ENCODE measurements at regions not wholly inside any gene's neighbourhood (a gene's known extent, or its start where the extent isn't known, plus 50 kb on each side); places are given as distances from the start of the nearest gene placed in this dataset.
"Not testable (repeated sequence)": the region's sequence is repeated elsewhere in the genome, so short reads cannot be mapped to it uniquely, and the experiment has no call there.

DNA sequence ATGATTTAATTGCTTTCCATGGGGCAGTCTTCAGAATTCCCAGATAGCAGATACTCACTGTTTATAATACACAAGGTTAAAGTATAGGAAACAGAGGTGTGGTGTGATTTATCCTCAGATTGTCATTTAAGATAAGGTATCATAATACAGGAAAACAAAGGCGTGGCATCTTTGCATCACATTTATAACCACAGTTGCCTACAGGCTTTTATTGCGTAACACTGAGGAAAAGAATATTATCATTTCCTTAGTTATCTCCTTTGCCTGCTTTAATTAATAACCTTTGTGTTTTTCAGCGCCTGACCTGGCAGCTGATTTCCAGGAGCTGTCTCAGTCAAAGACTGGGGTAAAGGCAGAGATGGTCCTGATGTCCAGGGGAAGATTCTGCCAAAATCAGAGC, 68.8 kb downstream of the SSX7 start:
- no peak for DNase-seq (ENCODE audit: low read depth)
- TF ChIP-seq CTCF (conservative IDR thresholded peaks at IDR 0.05; ENCODE audit: control insufficient read depth, insufficient read depth, low read depth, low read length) = no peak

GRCh38 chrX:52577464-52578173, 60.8 kb upstream of the XAGE1B start:
- no peak for DNase-seq (ENCODE audit: low read depth)
- no peak for TF ChIP-seq CTCF (conservative IDR thresholded peaks at IDR 0.05; ENCODE audit: control insufficient read depth, insufficient read depth, low read depth, low read length)
- no peak overlapping the region for H3K4me3 ChIP-seq (ENCODE audit: control insufficient read depth, low read depth, low read length)

More for the DNA sequence above, 68.8 kb downstream of the SSX7 start:
- no peak overlapping the region for H3K4me3 ChIP-seq (ENCODE audit: control insufficient read depth, low read depth, low read length)

- no peak for TF ChIP-seq CTCF (conservative IDR thresholded peaks at IDR 0.05; ENCODE audit: control insufficient read depth, insufficient read depth, low read depth, low read length)
- DNase-seq (ENCODE audit: low read depth) = no peak
- no peak overlapping the region for H3K4me3 ChIP-seq (ENCODE audit: control insufficient read depth, low read depth, low read length)
Measured at GRCh38 chrX:52576946-52577345, 60.1 kb upstream of the XAGE1B start.

DNA sequence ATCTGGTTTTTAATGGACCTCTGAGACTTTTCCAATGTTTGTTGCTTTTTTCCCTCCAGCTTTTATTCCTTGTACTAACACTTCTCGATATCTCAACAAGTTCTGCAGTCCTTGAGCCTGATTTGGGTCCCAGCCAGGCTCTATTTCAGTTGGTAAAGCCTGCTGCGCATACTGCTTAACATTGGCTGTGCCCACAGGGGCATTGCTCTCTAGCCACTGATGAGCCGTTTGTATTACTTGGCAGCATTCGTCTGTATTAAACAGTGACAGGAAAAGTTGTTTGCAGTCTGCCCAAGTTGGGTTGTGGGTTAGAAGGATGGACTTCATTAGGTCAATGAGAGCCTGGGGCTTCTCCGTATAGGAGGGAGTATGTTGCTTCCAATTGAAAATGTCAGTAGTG, 59.6 kb upstream of the XAGE1B start:
- no peak for TF ChIP-seq CTCF (conservative IDR thresholded peaks at IDR 0.05; ENCODE audit: control insufficient read depth, insufficient read depth, low read depth, low read length)
- H3K4me3 ChIP-seq (ENCODE audit: control insufficient read depth, low read depth, low read length) = no peak overlapping the region
- no peak for DNase-seq (ENCODE audit: low read depth)

DNA sequence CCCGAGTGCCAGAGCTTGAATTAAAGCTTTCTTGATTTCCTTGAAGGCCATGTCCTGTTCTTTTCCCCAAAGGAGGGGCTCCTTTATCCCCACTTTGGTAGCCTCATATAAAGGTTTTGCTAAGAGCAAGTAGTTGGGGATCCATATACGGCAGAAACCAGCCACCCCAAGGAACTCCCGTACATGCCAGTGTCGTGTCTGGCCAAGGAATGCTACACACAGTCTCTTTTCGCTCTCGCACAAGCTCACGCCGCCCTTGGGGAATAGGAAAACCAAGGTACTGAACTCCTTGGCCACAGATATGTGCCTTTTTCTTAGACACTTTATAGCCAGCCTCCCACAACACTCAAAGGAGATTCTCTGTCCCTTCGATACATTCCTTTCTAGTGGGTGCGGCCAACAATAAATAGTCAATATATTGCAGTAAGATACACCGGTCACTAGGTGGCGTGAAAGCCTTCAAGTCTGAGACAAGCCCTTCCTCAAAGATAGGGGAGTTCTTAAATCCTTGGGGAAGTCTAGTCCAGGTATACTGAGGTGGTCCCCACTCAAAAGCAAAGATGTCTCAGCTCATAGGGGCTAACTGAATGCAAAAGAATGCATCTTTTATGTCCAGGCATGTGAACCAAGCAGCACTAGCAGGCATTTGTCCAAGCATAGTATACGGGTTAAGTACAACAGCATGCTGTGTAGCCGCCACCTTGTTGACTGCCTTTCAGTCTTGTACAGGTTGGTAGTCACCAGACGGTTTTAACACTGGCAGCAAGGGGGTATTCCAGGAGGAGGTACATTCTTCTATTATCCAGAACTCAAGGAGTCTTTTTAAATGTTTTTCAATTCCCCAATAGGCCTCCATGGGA, 57.8 kb upstream of the XAGE1B start:
- TF ChIP-seq CTCF (conservative IDR thresholded peaks at IDR 0.05; ENCODE audit: control insufficient read depth, insufficient read depth, low read depth, low read length) = peak; percentile 67
- DNase-seq (ENCODE audit: low read depth) = peak; percentile 64
- no peak overlapping the region for H3K4me3 ChIP-seq (ENCODE audit: control insufficient read depth, low read depth, low read length)

DNA sequence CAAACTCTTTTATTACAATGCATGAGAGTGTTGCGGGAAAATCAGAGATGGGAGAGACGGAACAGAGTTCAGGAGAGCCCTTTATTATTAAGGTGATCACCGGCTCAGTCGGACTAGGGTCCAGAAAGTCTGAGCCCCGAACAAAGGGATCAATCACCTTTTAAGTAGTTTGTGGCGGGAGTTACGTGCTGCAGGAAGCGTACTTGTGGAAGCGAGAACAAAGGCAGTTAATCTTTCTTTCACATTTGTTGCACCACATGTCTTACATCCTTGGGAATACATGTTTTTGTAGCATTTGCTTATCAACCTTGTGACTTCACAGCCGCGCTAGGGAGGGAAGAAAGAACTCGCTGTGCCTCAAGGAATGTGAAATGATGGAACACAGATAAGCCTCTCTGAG, 51.3 kb upstream of the XAGE1B start:
- not testable (repeated sequence) for DNase-seq (ENCODE audit: low read depth)

More for the DNA sequence above, 51.3 kb upstream of the XAGE1B start:
- not testable (repeated sequence) for H3K4me3 ChIP-seq (ENCODE audit: control insufficient read depth, low read depth, low read length)
